ENCODE measurements at regions not wholly inside any gene's neighbourhood (a gene's known extent, or its start where the extent isn't known, plus 50 kb on each side); places are given as distances from the start of the nearest gene placed in this dataset.
A peak's percentile ranks its signal among the peaks of the same experiment; 100 is the strongest.

DNA sequence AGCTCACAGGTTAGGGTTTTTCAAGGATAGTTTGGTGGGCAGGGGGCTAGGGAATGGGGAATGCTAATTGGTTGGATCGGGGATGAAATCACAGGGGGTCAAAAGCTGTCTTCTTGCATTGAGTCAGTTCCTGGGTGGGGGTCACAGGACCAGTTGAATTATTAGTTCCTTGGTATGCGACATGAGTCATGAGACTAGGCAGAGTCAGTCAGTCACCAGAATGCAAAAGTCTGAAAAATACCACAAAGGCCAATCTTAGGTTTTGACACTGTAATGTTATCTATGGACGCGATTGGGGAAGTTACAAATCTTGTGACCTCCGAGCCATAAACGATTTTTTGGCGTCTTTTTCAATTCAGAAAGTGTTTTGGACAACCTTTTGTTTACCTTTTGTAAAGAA is 101.2 kb downstream of the ZNF519 start:
- DNase-seq (ENCODE audit: low read depth) = peak; percentile 0

DNA sequence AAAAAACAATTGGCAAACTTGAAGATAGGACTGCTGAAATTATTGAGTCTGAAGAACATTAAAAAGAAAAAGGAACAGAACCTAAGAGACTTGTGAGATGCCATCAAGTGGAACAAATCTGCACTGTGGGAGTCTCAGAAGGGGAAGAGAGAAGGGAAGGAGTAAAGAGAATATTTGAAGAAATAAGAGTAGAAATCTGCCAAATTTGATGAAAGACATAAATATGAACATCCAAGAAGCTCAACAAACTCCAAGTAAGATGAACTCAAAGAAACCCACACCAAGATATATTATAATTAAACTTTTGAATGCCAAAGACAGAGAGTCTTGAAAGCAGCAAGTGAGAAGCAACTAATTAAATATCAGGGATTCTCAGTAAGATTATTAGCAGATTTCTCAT is 102.7 kb downstream of the ZNF519 start:
- DNase-seq (ENCODE audit: low read depth) = no peak

GRCh38 chr18:14026199-14026598 is 106.0 kb downstream of the ZNF519 start:
- peak; percentile 1 for DNase-seq (ENCODE audit: low read depth)

DNA sequence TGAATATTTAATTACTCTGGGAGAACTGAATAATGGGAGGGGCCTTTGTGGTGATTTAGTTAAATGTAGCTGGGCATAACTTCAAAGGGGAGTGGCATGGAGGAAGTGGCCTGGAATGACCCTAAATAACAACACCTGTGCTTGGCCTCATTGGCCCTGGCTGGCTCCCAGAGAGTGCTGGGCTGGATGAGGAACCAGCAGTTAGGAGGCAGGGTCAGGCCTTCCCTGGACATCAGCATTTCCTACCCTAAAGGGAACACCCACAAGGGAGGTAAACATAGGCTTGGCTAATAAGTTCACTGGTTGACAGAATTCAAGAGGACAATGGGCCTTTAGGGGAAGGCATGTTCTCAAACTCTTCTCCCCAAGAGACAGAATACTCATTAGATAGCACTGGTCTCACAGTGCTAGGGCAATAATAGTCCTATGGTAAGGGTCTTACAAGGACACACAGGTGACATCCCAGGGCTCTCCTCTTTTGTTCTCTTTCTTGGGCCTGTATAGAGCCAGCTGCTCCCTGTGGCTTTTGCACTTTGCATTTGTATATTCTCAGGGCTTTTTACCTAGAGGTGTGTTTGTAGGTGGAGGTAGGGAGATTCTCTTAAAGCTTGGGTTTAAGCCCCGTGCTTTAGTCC is 106.8 kb downstream of the ZNF519 start:
- DNase-seq (ENCODE audit: low read depth) = no peak

GRCh38 chr18:14015416-14015815 is 100.1 kb upstream of the MC2R start:
- DNase-seq (ENCODE audit: low read depth) = no peak

- DNase-seq (ENCODE audit: low read depth) = no peak
Measured at GRCh38 chr18:14014456-14014855, 99.1 kb upstream of the MC2R start.

DNA sequence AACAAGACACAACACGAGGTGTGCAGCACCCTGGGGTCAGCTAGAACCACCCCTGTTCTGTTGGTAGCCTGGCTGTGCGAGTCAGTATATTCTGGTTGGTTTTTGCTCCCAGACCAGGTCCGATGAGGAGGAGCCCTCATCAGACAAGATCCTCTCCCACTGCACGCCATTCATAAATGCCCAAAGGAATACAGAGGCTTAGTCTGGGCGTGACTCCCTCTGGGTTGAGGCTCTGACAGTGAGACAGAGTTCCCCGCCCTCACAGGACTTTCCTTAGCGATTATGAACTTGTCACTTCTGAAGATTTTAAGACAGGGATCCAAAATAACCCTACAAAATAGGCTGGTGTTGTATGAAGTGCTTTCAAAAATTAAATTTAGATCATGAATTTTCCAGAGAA is 85.5 kb upstream of the MC2R start:
- no peak for DNase-seq (ENCODE audit: low read depth)

DNA sequence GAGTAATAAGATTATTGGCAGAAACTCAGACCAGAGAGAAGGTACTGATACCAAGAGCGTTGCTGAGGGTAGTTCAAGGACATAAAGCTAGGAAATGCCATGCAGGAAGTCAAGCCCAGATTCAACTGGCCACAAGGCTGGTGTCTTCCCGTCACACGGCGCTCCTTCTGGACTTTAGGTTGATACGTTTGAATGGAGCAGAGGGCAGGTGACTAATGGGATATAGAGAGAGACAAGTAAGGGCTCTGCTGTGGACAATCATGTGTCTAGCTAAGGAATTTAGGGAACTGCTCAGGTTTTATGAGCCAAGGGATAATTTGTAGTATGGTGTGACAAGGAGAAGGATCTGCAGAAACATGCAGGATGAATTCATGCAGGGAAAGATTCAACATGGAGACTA is 83.9 kb upstream of the MC2R start:
- DNase-seq (ENCODE audit: low read depth) = no peak

DNA sequence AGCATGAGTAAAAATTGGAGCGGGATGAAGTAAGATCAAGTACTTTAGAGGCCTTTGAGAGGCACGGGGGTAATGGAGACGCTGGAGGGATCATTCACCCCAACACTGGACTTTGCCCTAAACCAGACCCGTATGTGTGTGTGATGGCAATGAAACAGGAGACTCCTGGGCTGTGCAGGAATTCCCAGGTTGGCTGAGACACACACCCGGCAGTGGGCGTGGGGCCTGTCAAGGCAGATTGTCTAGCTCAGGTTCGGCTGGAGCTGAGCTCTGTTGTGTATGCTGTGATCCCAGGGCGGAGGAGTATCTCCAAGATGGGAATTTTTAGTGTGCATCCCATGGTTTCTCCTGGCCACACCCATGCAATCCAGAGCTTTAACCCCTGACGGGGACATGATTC is 83.2 kb upstream of the MC2R start:
- no peak for DNase-seq (ENCODE audit: low read depth)

GRCh38 chr18:13993730-13994129 is 78.4 kb upstream of the MC2R start:
- DNase-seq (ENCODE audit: low read depth) = peak; percentile 1

DNA sequence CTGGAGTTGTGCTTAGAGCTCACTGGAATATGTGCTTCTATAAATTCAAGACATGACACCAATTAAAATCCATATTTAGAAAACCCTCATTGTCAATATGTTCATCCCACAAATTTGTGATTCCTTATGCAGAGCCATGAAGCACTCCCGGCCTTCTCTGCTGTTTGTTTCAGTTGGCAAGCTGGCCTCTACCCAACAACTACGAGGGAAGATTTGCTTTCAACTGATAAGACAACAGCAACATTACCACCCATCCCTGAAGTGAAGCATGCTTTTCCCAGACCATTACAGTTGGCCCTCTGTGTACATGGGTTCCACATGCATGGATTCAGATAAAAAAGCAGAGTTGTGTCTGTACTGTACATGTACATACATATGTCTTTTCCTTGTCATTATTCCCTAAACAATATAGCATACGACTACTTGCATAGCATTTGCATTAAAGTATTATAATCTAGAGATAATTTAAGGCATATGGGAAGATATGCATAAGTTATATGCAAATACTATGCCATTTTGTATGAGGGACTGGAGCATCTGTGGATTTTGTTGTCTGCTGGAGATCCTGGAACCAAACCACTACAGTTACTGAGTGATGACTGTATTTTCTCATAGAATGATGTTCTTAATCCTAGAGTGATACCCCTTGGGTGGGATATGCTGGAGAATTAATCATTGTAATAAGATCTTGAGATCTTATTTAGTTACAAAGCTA is 77.6 kb upstream of the MC2R start:
- no peak for DNase-seq (ENCODE audit: low read depth)

- DNase-seq (ENCODE audit: low read depth) = peak; percentile 16
Measured at GRCh38 chr18:13989199-13989598, 73.9 kb upstream of the MC2R start.

- DNase-seq (ENCODE audit: low read depth) = no peak
Measured at GRCh38 chr18:13987956-13988355, 72.6 kb upstream of the MC2R start.

DNA sequence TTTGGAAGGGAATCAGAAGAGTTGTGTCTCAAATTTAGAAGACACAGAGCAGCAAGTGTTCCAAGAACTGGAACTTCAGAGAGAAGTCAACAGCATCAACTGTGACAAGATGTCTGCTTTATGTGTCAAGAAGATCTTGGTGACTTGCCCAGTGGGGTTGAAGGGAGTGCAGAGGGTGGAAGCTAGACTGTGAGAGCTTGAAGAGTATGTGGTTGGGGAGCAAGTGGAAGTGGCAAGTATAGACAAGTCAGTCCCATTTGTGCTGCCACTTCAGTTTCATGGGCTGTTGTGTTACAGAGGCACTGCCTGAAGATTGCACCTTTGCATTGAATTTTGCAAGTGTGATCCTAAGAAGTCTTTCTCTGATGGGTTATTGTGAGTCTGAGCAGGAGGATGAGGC is 68.7 kb upstream of the MC2R start:
- no peak for DNase-seq (ENCODE audit: low read depth)

GRCh38 chr18:13983506-13983905 is 68.2 kb upstream of the MC2R start:
- no peak for DNase-seq (ENCODE audit: low read depth)

DNA sequence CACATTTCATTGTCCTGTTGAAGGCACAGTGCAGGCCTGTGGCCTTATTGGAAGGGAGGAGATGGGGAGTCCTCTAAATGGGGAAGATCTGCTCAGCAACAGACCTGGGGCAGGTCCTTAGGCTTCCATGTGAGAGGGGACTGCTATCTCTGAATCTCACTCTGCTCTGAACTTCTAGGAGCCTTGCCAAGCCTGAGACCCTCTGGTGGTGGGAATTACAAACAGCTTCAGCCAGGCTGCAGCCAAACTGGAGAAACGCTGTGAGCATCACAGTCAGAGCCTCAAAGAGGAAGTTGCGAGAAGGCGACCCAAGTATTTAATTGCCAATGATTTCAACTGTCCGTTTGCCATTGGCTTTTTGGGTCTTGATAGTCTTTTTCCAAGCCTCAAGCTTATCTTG is 66.8 kb upstream of the MC2R start:
- no peak for DNase-seq (ENCODE audit: low read depth)

DNA sequence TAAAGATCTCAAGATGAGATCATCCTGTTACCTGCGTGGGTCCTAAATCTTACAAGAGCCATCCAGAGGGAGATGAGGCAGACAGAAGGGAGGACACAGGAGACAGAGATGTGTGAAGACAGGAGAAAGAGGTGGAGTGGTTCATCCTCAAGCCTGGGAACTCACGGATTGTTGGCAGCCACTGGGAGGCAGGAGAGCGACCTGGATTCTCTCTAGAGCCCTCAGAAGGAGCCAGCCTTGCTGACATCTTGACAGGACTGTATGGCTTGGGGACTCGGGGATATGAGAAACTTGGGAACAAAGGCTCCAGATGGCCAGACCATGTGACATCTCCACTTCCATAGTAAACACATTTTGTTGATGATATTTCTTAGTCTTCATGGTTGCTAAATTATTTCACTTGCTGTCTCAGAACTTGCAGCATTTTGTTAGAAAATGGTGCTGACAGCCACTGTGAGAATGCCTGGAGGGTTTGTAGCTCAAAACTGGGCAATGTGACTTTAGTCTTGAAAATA is 57.8 kb upstream of the MC2R start:
- DNase-seq (ENCODE audit: low read depth) = no peak

Measured in M059J (cell line).